ENCODE measurements at regions not wholly inside any gene's neighbourhood (a gene's known extent, or its start where the extent isn't known, plus 50 kb on each side); places are given as distances from the start of the nearest gene placed in this dataset.
"Not testable (repeated sequence)": the region's sequence is repeated elsewhere in the genome, so short reads cannot be mapped to it uniquely, and the experiment has no call there.

- intact Hi-C loops (cut with micrococcal nuclease); H3K9me3 ChIP-seq (ENCODE audit: control insufficient read depth in 2 of 3, low read length in 3 of 3); H3K4me3 ChIP-seq (ENCODE audit: low read length); H3K27me3 Mint-ChIP-seq; H3K27ac ChIP-seq (ENCODE audit: low read depth, low read length); H3K9me3 Mint-ChIP-seq; H3K4me3 Mint-ChIP-seq; DNase-seq; H3K36me3 Mint-ChIP-seq; H3K27me3 ChIP-seq (ENCODE audit: control insufficient read depth in 2 of 2, insufficient read depth in 2 of 2, low read length in 2 of 2); H3K4me1 ChIP-seq (ENCODE audit: control insufficient read depth in 2 of 2, insufficient read depth in 2 of 2, low read length in 2 of 2); CTCF ChIA-PET; POLR2A ChIA-PET; H3K4me1 Mint-ChIP-seq; H3K27ac Mint-ChIP-seq; ATAC-seq; H3K36me3 ChIP-seq (ENCODE audit: control insufficient read depth in 2 of 3, insufficient read depth in 3 of 3, low read length in 3 of 3): not testable (repeated sequence)
These were observed 384.0 kb downstream of the TFAP2B start for GRCh38 chr6:51202653-51203052.

GRCh38 chr6:51203504-51203903 is 384.8 kb downstream of the TFAP2B start:
- ATAC-seq (no peak), DNase-seq (no peak)
- no peaks in the 10 kb centered on the region for H3K4me1 Mint-ChIP-seq
- no peaks in the 10 kb centered on the region for H3K36me3 Mint-ChIP-seq
- peaks cover 0 to 3% (median 0%) of the 10 kb centered on the region in 11 donors for H3K9me3 Mint-ChIP-seq
- Histone ChIP-seq H3K4me3 (ENCODE audit: low read length) (no peak overlapping the region), H3K9me3 (ENCODE audit: control insufficient read depth in 2 of 3, low read length in 3 of 3) (no peaks in the 10 kb centered on the region), H3K27ac (ENCODE audit: low read depth, low read length) (no peak overlapping the region), H3K4me1 (ENCODE audit: control insufficient read depth in 2 of 2, insufficient read depth in 2 of 2, low read length in 2 of 2) (no peaks in the 10 kb centered on the region), H3K27me3 (ENCODE audit: control insufficient read depth in 2 of 2, insufficient read depth in 2 of 2, low read length in 2 of 2) (no peaks in the 10 kb centered on the region), H3K36me3 (ENCODE audit: control insufficient read depth in 2 of 3, insufficient read depth in 3 of 3, low read length in 3 of 3) (no peaks in the 10 kb centered on the region)
- H3K27ac Mint-ChIP-seq = no peak overlapping the region
- intact Hi-C loops (cut with micrococcal nuclease) = no loop called here
- ChIA-PET POLR2A (no interaction called here), CTCF (no interaction called here)
- H3K4me3 Mint-ChIP-seq = no peak overlapping the region
- no peaks in the 10 kb centered on the region for H3K27me3 Mint-ChIP-seq

GRCh38 chr6:51206686-51207085 is 388.0 kb downstream of the TFAP2B start:
- intact Hi-C loops (cut with micrococcal nuclease); H3K9me3 Mint-ChIP-seq; H3K36me3 ChIP-seq (ENCODE audit: control insufficient read depth in 2 of 3, insufficient read depth in 3 of 3, low read length in 3 of 3); H3K36me3 Mint-ChIP-seq; H3K27ac ChIP-seq (ENCODE audit: low read depth, low read length); DNase-seq; H3K4me3 Mint-ChIP-seq; H3K4me3 ChIP-seq (ENCODE audit: low read length); CTCF ChIA-PET; ATAC-seq; H3K27ac Mint-ChIP-seq; POLR2A ChIA-PET; H3K4me1 Mint-ChIP-seq; H3K9me3 ChIP-seq (ENCODE audit: control insufficient read depth in 2 of 3, low read length in 3 of 3); H3K27me3 Mint-ChIP-seq; H3K4me1 ChIP-seq (ENCODE audit: control insufficient read depth in 2 of 2, insufficient read depth in 2 of 2, low read length in 2 of 2); H3K27me3 ChIP-seq (ENCODE audit: control insufficient read depth in 2 of 2, insufficient read depth in 2 of 2, low read length in 2 of 2): not testable (repeated sequence)

GRCh38 chr6:51209651-51210050 is 391.0 kb downstream of the TFAP2B start:
- CTCF ChIA-PET = no interaction called here
- H3K9me3 Mint-ChIP-seq = peaks cover 0 to 3% (median 0%) of the 10 kb centered on the region in 11 donors
- H3K27ac ChIP-seq (ENCODE audit: low read depth, low read length) = no peak overlapping the region
- DNase-seq (no peak), ATAC-seq (no peak)
- H3K36me3 ChIP-seq (ENCODE audit: control insufficient read depth in 2 of 3, insufficient read depth in 3 of 3, low read length in 3 of 3) = no peaks in the 10 kb centered on the region
- no peaks in the 10 kb centered on the region for H3K27me3 Mint-ChIP-seq
- H3K4me3 Mint-ChIP-seq = no peak overlapping the region
- intact Hi-C loops (cut with micrococcal nuclease) = no loop called here
- H3K4me3 ChIP-seq (ENCODE audit: low read length) = no peak overlapping the region
- no peaks in the 10 kb centered on the region for H3K4me1 Mint-ChIP-seq
- H3K4me1 ChIP-seq (ENCODE audit: control insufficient read depth in 2 of 2, insufficient read depth in 2 of 2, low read length in 2 of 2) = no peaks in the 10 kb centered on the region
- H3K9me3 ChIP-seq (ENCODE audit: control insufficient read depth in 2 of 3, low read length in 3 of 3) = no peaks in the 10 kb centered on the region
- H3K27me3 ChIP-seq (ENCODE audit: control insufficient read depth in 2 of 2, insufficient read depth in 2 of 2, low read length in 2 of 2) = no peaks in the 10 kb centered on the region
- POLR2A ChIA-PET = no interaction called here
- no peaks in the 10 kb centered on the region for H3K36me3 Mint-ChIP-seq
- H3K27ac Mint-ChIP-seq = no peak overlapping the region

GRCh38 chr6:51213811-51214210 is 395.1 kb downstream of the TFAP2B start:
- Histone ChIP-seq H3K4me1 (ENCODE audit: control insufficient read depth in 2 of 2, insufficient read depth in 2 of 2, low read length in 2 of 2) (no peaks in the 10 kb centered on the region), H3K4me3 (ENCODE audit: low read length) (no peak overlapping the region), H3K27me3 (ENCODE audit: control insufficient read depth in 2 of 2, insufficient read depth in 2 of 2, low read length in 2 of 2) (no peaks in the 10 kb centered on the region), H3K36me3 (ENCODE audit: control insufficient read depth in 2 of 3, insufficient read depth in 3 of 3, low read length in 3 of 3) (no peaks in the 10 kb centered on the region), H3K27ac (ENCODE audit: low read depth, low read length) (no peak overlapping the region), H3K9me3 (ENCODE audit: control insufficient read depth in 2 of 3, low read length in 3 of 3) (no peaks in the 10 kb centered on the region)
- Mint-ChIP-seq H3K27me3 (no peaks in the 10 kb centered on the region), H3K4me1 (no peaks in the 10 kb centered on the region), H3K9me3 (peaks cover 0 to 21% (median 4%) of the 10 kb centered on the region in 11 donors), H3K4me3 (no peak overlapping the region), H3K27ac (no peak overlapping the region), H3K36me3 (no peaks in the 10 kb centered on the region)
- ATAC-seq = no peak
- POLR2A ChIA-PET = no interaction called here
- intact Hi-C loops (cut with micrococcal nuclease) = no loop called here
- DNase-seq = no peak
- CTCF ChIA-PET = no interaction called here

- Histone ChIP-seq H3K9me3 (ENCODE audit: control insufficient read depth in 2 of 3, low read length in 3 of 3) (no peaks in the 10 kb centered on the region), H3K27ac (ENCODE audit: low read depth, low read length) (no peak overlapping the region), H3K4me3 (ENCODE audit: low read length) (no peak overlapping the region), H3K4me1 (ENCODE audit: control insufficient read depth in 2 of 2, insufficient read depth in 2 of 2, low read length in 2 of 2) (no peaks in the 10 kb centered on the region), H3K27me3 (ENCODE audit: control insufficient read depth in 2 of 2, insufficient read depth in 2 of 2, low read length in 2 of 2) (no peaks in the 10 kb centered on the region), H3K36me3 (ENCODE audit: control insufficient read depth in 2 of 3, insufficient read depth in 3 of 3, low read length in 3 of 3) (no peaks in the 10 kb centered on the region)
- Mint-ChIP-seq H3K27me3 (no peaks in the 10 kb centered on the region), H3K4me3 (no peak overlapping the region), H3K4me1 (no peaks in the 10 kb centered on the region), H3K36me3 (no peaks in the 10 kb centered on the region), H3K9me3 (peaks cover 0 to 21% (median 4%) of the 10 kb centered on the region in 11 donors), H3K27ac (no peak overlapping the region)
- no peak for ATAC-seq
- no peak for DNase-seq
- POLR2A ChIA-PET = no interaction called here
- intact Hi-C loops (cut with micrococcal nuclease) = no loop called here
- CTCF ChIA-PET = interaction anchor here (0.7 kb wide), 1 partner anchor 13 kb away, joined by 3 read pairs; no protein-coding TSS in a partner anchor
These were observed 395.8 kb downstream of the TFAP2B start for GRCh38 chr6:51214442-51214841.

- Histone ChIP-seq H3K36me3 (ENCODE audit: control insufficient read depth in 2 of 3, insufficient read depth in 3 of 3, low read length in 3 of 3) (no peaks in the 10 kb centered on the region), H3K9me3 (ENCODE audit: control insufficient read depth in 2 of 3, low read length in 3 of 3) (no peaks in the 10 kb centered on the region), H3K27ac (ENCODE audit: low read depth, low read length) (no peak overlapping the region), H3K4me3 (ENCODE audit: low read length) (no peak overlapping the region), H3K27me3 (ENCODE audit: control insufficient read depth in 2 of 2, insufficient read depth in 2 of 2, low read length in 2 of 2) (no peaks in the 10 kb centered on the region), H3K4me1 (ENCODE audit: control insufficient read depth in 2 of 2, insufficient read depth in 2 of 2, low read length in 2 of 2) (no peaks in the 10 kb centered on the region)
- DNase-seq (no peak), ATAC-seq (no peak)
- Mint-ChIP-seq H3K36me3 (no peaks in the 10 kb centered on the region), H3K4me1 (no peaks in the 10 kb centered on the region), H3K27ac (no peak overlapping the region), H3K9me3 (peaks cover 0 to 21% (median 4%) of the 10 kb centered on the region in 11 donors), H3K4me3 (no peak overlapping the region), H3K27me3 (no peaks in the 10 kb centered on the region)
- intact Hi-C loops (cut with micrococcal nuclease) = no loop called here
- POLR2A ChIA-PET = no interaction called here
- CTCF ChIA-PET = no interaction called here
These were observed 399.5 kb downstream of the TFAP2B start for GRCh38 chr6:51218181-51218580.

All from naive thymus-derived CD4-positive, alpha-beta T cell (primary cell).